SK-N-SH (cell line): ENCODE measurements at regions not wholly inside any gene's neighbourhood (a gene's known extent, or its start where the extent isn't known, plus 50 kb on each side); places are given as distances from the start of the nearest gene placed in this dataset.

Source experiments
- CTCF ChIA-PET: fragments of 300-600, 350-600 bp; formaldehyde crosslinking; extraction: SDS; loops from one replicate; lab custom pipeline; 2021; lab: Yijun Ruan, JAX
- POLR2A ChIA-PET: fragments of 350-600 bp; sonication (Branson Sonifier 250); formaldehyde crosslinking; extraction: SDS; loops from one replicate; lab custom pipeline; 2020; ENCODE audit warnings: antibody characterized with exemption, inconsistent platforms; lab: Yijun Ruan, JAX
- DNase-seq: peaks from one replicate; pipeline ENCODE4 v3.0.0; 2012
- H2AFZ ChIP-seq: fragments of 200-600 bp; sonication (generic); 2 replicates; pipeline ENCODE4 v1.8.1; 2016; ENCODE audit warnings: antibody characterized with exemption, mild to moderate bottlenecking, low read depth
- H3F3A ChIP-seq: fragments of 200-600 bp; sonication (generic); replicated peaks from 2 replicates; pipeline ENCODE3; 2016; ENCODE audit warnings: antibody characterized with exemption, mild to moderate bottlenecking; ENCODE audit not compliant: insufficient read depth
- H3K27ac ChIP-seq, 2 experiments: fragments of 200-500 bp in 1 of 2; fragments of 200-600 bp in 1 of 2; sonication (Bioruptor generic) in 1 of 2; sonication (generic), shearing (Covaris generic) in 1 of 2; 2 replicates each; pipeline versions ENCODE4 v1.5.1 to v1.6.1; 2014 to 2016; ENCODE audit warnings: low read depth in 2 of 2, inconsistent platforms in 1 of 2, low read length in 1 of 2, mild to moderate bottlenecking in 1 of 2, mixed read lengths in 1 of 2
- H3K27me3 ChIP-seq: fragments of 200-600 bp; sonication (generic), shearing (Covaris generic); 2 replicates; pipeline ENCODE4 v1.6.1; 2016; ENCODE audit warnings: mixed run types; ENCODE audit not compliant: insufficient read depth
- H3K36me3 ChIP-seq, 2 experiments: fragments of 200-500 bp in 1 of 2; fragments of 200-600 bp in 1 of 2; sonication (Bioruptor generic) in 1 of 2; sonication (generic) in 1 of 2; replicated peaks in 1 of 2; 2 replicates each; pipeline versions ENCODE3 to v1.5.1; 2014 to 2016; ENCODE audit warnings: low read length in 1 of 2, mild to moderate bottlenecking in 1 of 2; ENCODE audit not compliant: insufficient read depth in 2 of 2, control insufficient read depth in 1 of 2
- H3K4me1 ChIP-seq, 2 experiments: fragments of 200-500 bp in 1 of 2; fragments of 200-600 bp in 1 of 2; sonication (Bioruptor generic) in 1 of 2; sonication (generic), shearing (Covaris generic) in 1 of 2; 2 replicates each; pipeline versions ENCODE4 v1.5.1 to v1.6.1; 2014 to 2016; ENCODE audit warnings: low read depth in 1 of 2, low read length in 1 of 2, mixed run types in 1 of 2; ENCODE audit not compliant: insufficient read depth in 2 of 2, control insufficient read depth in 1 of 2
- H3K4me2 ChIP-seq: fragments of 200-600 bp; sonication (generic), shearing (Covaris generic); 2 replicates; pipeline ENCODE4 v1.6.1; 2017; ENCODE audit warnings: mixed run types
- H3K4me3 ChIP-seq, 2 experiments: fragments of 200-500 bp in 1 of 2; fragments of 200-600 bp in 1 of 2; sonication (Bioruptor generic) in 1 of 2; sonication (generic), shearing (Covaris generic) in 1 of 2; 2 replicates each; pipeline versions ENCODE4 v1.5.1 to v1.8.1; 2014 to 2016; ENCODE audit warnings: low read depth in 2 of 2, inconsistent platforms in 1 of 2, low read length in 1 of 2, mild to moderate bottlenecking in 1 of 2, mixed read lengths in 1 of 2, moderate library complexity in 1 of 2
- H3K79me2 ChIP-seq: fragments of 200-600 bp; sonication (generic); 2 replicates; pipeline ENCODE4 v1.8.1; 2017; ENCODE audit warnings: mild to moderate bottlenecking; ENCODE audit not compliant: insufficient read depth
- H3K9ac ChIP-seq: fragments of 200-600 bp; sonication (generic); 2 replicates; pipeline ENCODE4 v1.6.1; 2017; ENCODE audit warnings: mixed run types
- H3K9me2 ChIP-seq: fragments of 200-600 bp; sonication (generic); 2 replicates; pipeline ENCODE4 v1.6.1; 2017; ENCODE audit warnings: mixed run types
- H3K9me3 ChIP-seq: fragments of 200-600 bp; sonication (generic); 2 replicates; pipeline ENCODE4 v1.6.1; 2017; ENCODE audit warnings: mixed run types, mild to moderate bottlenecking, moderate library complexity
- H4K20me1 ChIP-seq: fragments of 200-600 bp; sonication (generic); 2 replicates; pipeline ENCODE4 v1.6.1; 2017; ENCODE audit warnings: mild to moderate bottlenecking, mixed run types; ENCODE audit not compliant: insufficient read depth
- CHD2 ChIP-seq: fragments of 150-350 bp; IDR thresholded peaks from 2 replicates; pipeline ENCODE4 v1.6.1; 2018; ENCODE audit warnings: low read length; ENCODE audit not compliant: partially characterized antibody
- CTCF ChIP-seq: fragments of 200-600 bp; sonication (generic); IDR thresholded peaks from 2 replicates; pipeline ENCODE4 v1.6.1; 2017; ENCODE audit warnings: antibody characterized with exemption, mild to moderate bottlenecking, moderate library complexity
- ELF1 ChIP-seq: IDR thresholded peaks from 2 replicates; pipeline ENCODE4 v1.4.0; 2012
- EP300 ChIP-seq, 2 experiments: IDR thresholded peaks; 2 replicates each; pipeline versions ENCODE4 v1.4.0 to v1.6.1; 2012; ENCODE audit warnings: borderline replicate concordance in 1 of 2, low read depth in 1 of 2, low read length in 1 of 2
- EZH2phosphoT487 ChIP-seq: fragments of 200-600 bp; sonication (generic); IDR thresholded peaks from 2 replicates; pipeline ENCODE4 v1.6.1; 2017; ENCODE audit warnings: low read depth, mixed run types, mild to moderate bottlenecking, antibody characterized with exemption, moderate library complexity, borderline replicate concordance
- FOXJ3 ChIP-seq: sonication (generic); formaldehyde crosslinking; IDR thresholded peaks from 2 replicates; pipeline ENCODE4 v1.5.1; 2020; ENCODE audit warnings: mild to moderate bottlenecking, missing genetic modification reagents
- GABPA ChIP-seq: IDR thresholded peaks from 2 replicates; pipeline ENCODE4 v1.4.0; 2012; ENCODE audit warnings: low read depth, mild to moderate bottlenecking
- GATA2 ChIP-seq: sonication (generic); formaldehyde crosslinking; IDR thresholded peaks from 2 replicates; pipeline ENCODE4 v1.5.0; 2020; ENCODE audit warnings: mild to moderate bottlenecking, missing genetic modification reagents
- MEF2A ChIP-seq: IDR thresholded peaks from 2 replicates; pipeline ENCODE4 v1.4.0; 2012; ENCODE audit warnings: low read depth, borderline replicate concordance
- NFIC ChIP-seq: IDR thresholded peaks from 2 replicates; pipeline ENCODE4 v1.4.0; 2012; ENCODE audit warnings: borderline replicate concordance
- NRF1 ChIP-seq: IDR thresholded peaks from 2 replicates; pipeline ENCODE4 v1.6.1; 2012; ENCODE audit warnings: low read depth, mild to moderate bottlenecking, low read length
- POLR2AphosphoS5 ChIP-seq: IDR thresholded peaks from 2 replicates; pipeline ENCODE4 v1.6.1; 2012; ENCODE audit warnings: low read depth, low read length
- RCOR1 ChIP-seq: fragments of 150-350 bp; IDR thresholded peaks from 2 replicates; pipeline ENCODE4 v1.6.1; 2017; ENCODE audit warnings: antibody characterized with exemption, low read length
- RFX5 ChIP-seq: IDR thresholded peaks from 2 replicates; pipeline ENCODE4 v1.6.1; 2012; ENCODE audit warnings: mild to moderate bottlenecking, improper control_type of control experiment, low read length
- RXRA ChIP-seq: IDR thresholded peaks from 2 replicates; pipeline ENCODE4 v1.4.0; 2012; ENCODE audit warnings: low read depth, mild to moderate bottlenecking, borderline replicate concordance
- TCF12 ChIP-seq: IDR thresholded peaks from 2 replicates; pipeline ENCODE4 v1.4.0; 2012
- TEAD4 ChIP-seq: IDR thresholded peaks from 2 replicates; pipeline ENCODE4 v1.4.0; 2012; ENCODE audit warnings: mild to moderate bottlenecking, borderline replicate concordance; ENCODE audit not compliant: insufficient read depth
- YY1 ChIP-seq: IDR thresholded peaks from 2 replicates; pipeline ENCODE4 v1.4.0; 2012; ENCODE audit warnings: low read depth, mild to moderate bottlenecking
- WGBS: methylation state at CpG from one replicate; pipeline ENCODE4 v1.1.6; 2017; ENCODE audit warnings: low lambda C conversion rate; 5-methylcytosine and 5-hydroxymethylcytosine counted together
- TF ChIP-seq, protein P1 (sequence below): fragments of 150-350 bp; IDR thresholded peaks from 2 replicates; pipeline ENCODE4 v1.6.1; 2017; ENCODE audit warnings: antibody characterized with exemption, low read length, low read depth, borderline replicate concordance
- TF ChIP-seq, protein P2 (sequence below): IDR thresholded peaks from 2 replicates; pipeline ENCODE4 v1.4.0; 2012; ENCODE audit warnings: low read depth, borderline replicate concordance

- ChIA-PET CTCF (interaction anchor here (1.2 kb wide), 1 partner anchor 154 kb away, joined by 3 read pairs; no protein-coding TSS in a partner anchor), POLR2A (no interaction called here)
- H3K36me3 ChIP-seq: peaks cover 0 to 5% of the 10 kb centered on the region in 2 experiments
- no peaks in the 10 kb centered on the region for H3K79me2 ChIP-seq
- H2AFZ ChIP-seq: no peak overlapping the region
- no peaks in the 10 kb centered on the region for H3K27me3 ChIP-seq
- H3K27ac ChIP-seq: no peak overlapping the region
- H3K9me3 ChIP-seq: peaks cover 13% of the 10 kb centered on the region
- 22% methylated on average over 1 of the region's 1 CpG for WGBS
- no peaks in the 10 kb centered on the region for H3K4me1 ChIP-seq
- no peak overlapping the region for H3K4me3 ChIP-seq
- TF ChIP-seq NFIC (no peak), NRF1 (no peak), RFX5 (no peak), FOXJ3 (CRISPR knock-in tag) (no peak)
- H3K9ac ChIP-seq: no peak overlapping the region
- no peak overlapping the region for H3K4me2 ChIP-seq
- H4K20me1 ChIP-seq: no peaks in the 10 kb centered on the region
- DNase-seq: no peak
- no peaks in the 10 kb centered on the region for H3K9me2 ChIP-seq
- H3F3A ChIP-seq: no peaks in the 10 kb centered on the region
Observed at GRCh38 chr4:177201614-177202013, 108.1 kb upstream of the NEIL3 start.

- no peak for TF ChIP-seq TCF12
- TF ChIP-seq MEF2A: no peak
- TF ChIP-seq RCOR1: no peak
- TF ChIP-seq CTCF: no peak
- no peak for TF ChIP-seq CHD2
- no peak for TF ChIP-seq TEAD4
- TF ChIP-seq RXRA: no peak
- TF ChIP-seq POLR2AphosphoS5: no peak
- no peak for TF ChIP-seq ELF1
- no peak for TF ChIP-seq FOXJ3 (CRISPR knock-in tag)
- TF ChIP-seq EZH2phosphoT487: no peak
- no peak for TF ChIP-seq EP300 (IDR thresholded peaks at IDR 0.05; ENCODE audit: borderline replicate concordance in 1 of 2, low read depth in 1 of 2, low read length in 1 of 2)
- TF ChIP-seq YY1: no peak
- TF ChIP-seq GABPA: no peak
- TF ChIP-seq, protein P1, sequence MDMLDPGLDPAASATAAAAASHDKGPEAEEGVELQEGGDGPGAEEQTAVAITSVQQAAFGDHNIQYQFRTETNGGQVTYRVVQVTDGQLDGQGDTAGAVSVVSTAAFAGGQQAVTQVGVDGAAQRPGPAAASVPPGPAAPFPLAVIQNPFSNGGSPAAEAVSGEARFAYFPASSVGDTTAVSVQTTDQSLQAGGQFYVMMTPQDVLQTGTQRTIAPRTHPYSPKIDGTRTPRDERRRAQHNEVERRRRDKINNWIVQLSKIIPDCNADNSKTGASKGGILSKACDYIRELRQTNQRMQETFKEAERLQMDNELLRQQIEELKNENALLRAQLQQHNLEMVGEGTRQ: no peak
- TF ChIP-seq NRF1: no peak
- no peak for TF ChIP-seq GATA2 (CRISPR knock-in tag)
- TF ChIP-seq, protein P2, sequence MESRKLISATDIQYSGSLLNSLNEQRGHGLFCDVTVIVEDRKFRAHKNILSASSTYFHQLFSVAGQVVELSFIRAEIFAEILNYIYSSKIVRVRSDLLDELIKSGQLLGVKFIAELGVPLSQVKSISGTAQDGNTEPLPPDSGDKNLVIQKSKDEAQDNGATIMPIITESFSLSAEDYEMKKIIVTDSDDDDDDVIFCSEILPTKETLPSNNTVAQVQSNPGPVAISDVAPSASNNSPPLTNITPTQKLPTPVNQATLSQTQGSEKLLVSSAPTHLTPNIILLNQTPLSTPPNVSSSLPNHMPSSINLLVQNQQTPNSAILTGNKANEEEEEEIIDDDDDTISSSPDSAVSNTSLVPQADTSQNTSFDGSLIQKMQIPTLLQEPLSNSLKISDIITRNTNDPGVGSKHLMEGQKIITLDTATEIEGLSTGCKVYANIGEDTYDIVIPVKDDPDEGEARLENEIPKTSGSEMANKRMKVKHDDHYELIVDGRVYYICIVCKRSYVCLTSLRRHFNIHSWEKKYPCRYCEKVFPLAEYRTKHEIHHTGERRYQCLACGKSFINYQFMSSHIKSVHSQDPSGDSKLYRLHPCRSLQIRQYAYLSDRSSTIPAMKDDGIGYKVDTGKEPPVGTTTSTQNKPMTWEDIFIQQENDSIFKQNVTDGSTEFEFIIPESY: no peak
- TF ChIP-seq, all 33 proteins: peak for 0
- Histone ChIP-seq H3K79me2 (no peaks in the 10 kb centered on the region), H3K4me2 (no peak overlapping the region), H3K27ac (no peak overlapping the region), H2AFZ (no peak overlapping the region), H3F3A (no peaks in the 10 kb centered on the region), H3K4me3 (no peak overlapping the region), H3K9me2 (no peaks in the 10 kb centered on the region), H4K20me1 (no peaks in the 10 kb centered on the region), H3K9me3 (no peaks in the 10 kb centered on the region), H3K4me1 (no peaks in the 10 kb centered on the region), H3K9ac (no peak overlapping the region), H3K27me3 (no peaks in the 10 kb centered on the region), H3K36me3 (no peaks in the 10 kb centered on the region)
- no peak for DNase-seq
- 2% methylated on average over 2 of the region's 2 CpGs for WGBS
- ChIA-PET CTCF (interaction anchor here (1.4 to 1.6 kb wide), 2 partner anchors 47 to 157 kb away, joined by 4 to 5 read pairs; no protein-coding TSS in a partner anchor), POLR2A (no interaction called here)
Observed at GRCh38 chr4:177204126-177204525, 105.5 kb upstream of the NEIL3 start.
